Spinal cord (tissue), 9 donors: ENCODE measurements at regions not wholly inside any gene's neighbourhood (a gene's known extent, or its start where the extent isn't known, plus 50 kb on each side); places are given as distances from the start of the nearest gene placed in this dataset.

Experiments
- DNase-seq, 6 donors: peaks; one replicate each; pipeline versions ENCODE4 v3.0.0 to v3.0.0-alpha.2; 2013 to 2015; ENCODE audit warnings: low spot score in 6 of 6, low read depth in 4 of 6
- H3K27ac ChIP-seq: one replicate; pipeline ENCODE4 v1.5.1; 2013; ENCODE audit warnings: low read depth, low read length, control low read depth
- H3K27me3 ChIP-seq: one replicate; pipeline ENCODE4 v1.6.1; 2013; ENCODE audit warnings: low read length; ENCODE audit not compliant: control insufficient read depth, insufficient read depth
- H3K36me3 ChIP-seq: one replicate; pipeline ENCODE4 v1.6.1; 2013; ENCODE audit warnings: low read length; ENCODE audit not compliant: control insufficient read depth, insufficient read depth
- H3K4me1 ChIP-seq: one replicate; pipeline ENCODE4 v1.6.1; 2013; ENCODE audit warnings: low read length; ENCODE audit not compliant: control insufficient read depth, insufficient read depth
- H3K4me3 ChIP-seq: one replicate; pipeline ENCODE4 v1.5.1; 2013; ENCODE audit warnings: low read depth, low read length, control low read depth
- H3K9me3 ChIP-seq: one replicate; pipeline ENCODE4 v1.6.1; 2013; ENCODE audit warnings: low read length; ENCODE audit not compliant: control insufficient read depth, insufficient read depth
- WGBS: methylation state at CpG from one replicate; pipeline ENCODE4 v1.1.5; 2013; ENCODE audit warnings: missing lambda C conversion rate; ENCODE audit not compliant: insufficient coverage; 5-methylcytosine and 5-hydroxymethylcytosine counted together
- donor health status: healthy.

GRCh38 chr15:69834761-69835160, 263.0 kb downstream of the TLE3 start:
- Histone ChIP-seq H3K4me1 (peaks cover 7% of the 10 kb centered on the region), H3K9me3 (no peaks in the 10 kb centered on the region), H3K36me3 (no peaks in the 10 kb centered on the region), H3K4me3 (no peak overlapping the region), H3K27ac (no peak overlapping the region), H3K27me3 (peaks cover 5% of the 10 kb centered on the region)
- no peak for DNase-seq
- WGBS = 60% methylated on average over 1 of the region's 3 CpGs

DNA sequence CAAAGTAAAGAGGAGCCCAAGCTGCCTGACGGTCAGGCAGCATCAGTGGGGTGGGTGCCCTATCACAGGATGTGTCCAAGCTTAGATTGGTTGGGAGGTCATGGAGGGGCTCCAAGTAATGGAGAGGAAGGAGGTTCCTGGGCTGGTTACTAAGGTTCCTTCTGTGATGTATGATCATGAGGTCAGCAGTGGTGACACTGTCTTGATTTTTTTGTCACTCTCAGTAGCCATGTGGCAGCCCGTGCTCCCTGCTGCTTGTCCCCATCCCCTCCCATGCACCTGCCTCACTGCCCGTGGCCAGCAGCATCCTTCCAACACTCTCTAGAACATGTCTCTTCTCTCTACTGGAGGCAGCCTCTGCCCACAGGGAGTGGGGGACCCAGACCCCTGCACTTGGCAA, 261.7 kb downstream of the TLE3 start:
- H3K4me1 ChIP-seq = peaks cover 10% of the 10 kb centered on the region
- 97% methylated on average over 3 of the region's 3 CpGs for WGBS
- H3K27ac ChIP-seq = no peak overlapping the region

GRCh38 chr15:69836526-69837230, 261.0 kb downstream of the TLE3 start:
- Histone ChIP-seq H3K27me3 (peaks cover 5% of the 10 kb centered on the region), H3K36me3 (no peaks in the 10 kb centered on the region), H3K4me1 (peaks cover 17% of the 10 kb centered on the region), H3K9me3 (no peaks in the 10 kb centered on the region), H3K27ac (no peak overlapping the region), H3K4me3 (no peak overlapping the region)
- DNase-seq = no peak
- 89% methylated on average over 8 of the region's 10 CpGs for WGBS

More for the DNA sequence above, 261.7 kb downstream of the TLE3 start:
- Histone ChIP-seq H3K27me3 (peaks cover 5% of the 10 kb centered on the region), H3K9me3 (no peaks in the 10 kb centered on the region), H3K36me3 (no peaks in the 10 kb centered on the region), H3K4me3 (no peak overlapping the region)
- no peak for DNase-seq

GRCh38 chr15:69838338-69838737, 259.4 kb downstream of the TLE3 start:
- Histone ChIP-seq H3K27ac (no peak overlapping the region), H3K4me3 (no peak overlapping the region), H3K36me3 (no peaks in the 10 kb centered on the region), H3K4me1 (peaks cover 22% of the 10 kb centered on the region), H3K27me3 (no peaks in the 10 kb centered on the region), H3K9me3 (no peaks in the 10 kb centered on the region)
- WGBS = no CpG with 5 or more reads among the region's 1 CpG
- no peak for DNase-seq

- H3K9me3 ChIP-seq = no peaks in the 10 kb centered on the region
- H3K27me3 ChIP-seq = no peaks in the 10 kb centered on the region
- no peaks in the 10 kb centered on the region for H3K36me3 ChIP-seq
- no peak overlapping the region for H3K27ac ChIP-seq
- DNase-seq = no peak
- 100% methylated on average over 1 of the region's 2 CpGs for WGBS
- H3K4me1 ChIP-seq = peaks cover 28% of the 10 kb centered on the region
- no peak overlapping the region for H3K4me3 ChIP-seq
These were observed 258.7 kb downstream of the TLE3 start for GRCh38 chr15:69838994-69839393.

GRCh38 chr15:69841113-69841828, 256.4 kb downstream of the TLE3 start:
- 37% methylated on average over 15 of the region's 21 CpGs for WGBS

GRCh38 chr15:69842851-69843250, 254.9 kb downstream of the TLE3 start:
- Histone ChIP-seq H3K27me3 (no peaks in the 10 kb centered on the region), H3K4me3 (no peak overlapping the region), H3K27ac (no peak overlapping the region), H3K9me3 (no peaks in the 10 kb centered on the region), H3K36me3 (no peaks in the 10 kb centered on the region), H3K4me1 (peaks cover 24% of the 10 kb centered on the region)
- DNase-seq = no peak
- WGBS = 83% methylated on average over 4 of the region's 5 CpGs

More at GRCh38 chr15:69841113-69841828, 256.4 kb downstream of the TLE3 start:
- no peak overlapping the region for H3K4me3 ChIP-seq
- no peak overlapping the region for H3K27ac ChIP-seq
- no peaks in the 10 kb centered on the region for H3K36me3 ChIP-seq
- H3K27me3 ChIP-seq = no peaks in the 10 kb centered on the region
- peaks cover 24% of the 10 kb centered on the region for H3K4me1 ChIP-seq
- no peaks in the 10 kb centered on the region for H3K9me3 ChIP-seq
- DNase-seq = peak in 1 of 6 donors; percentile 54

- no peaks in the 10 kb centered on the region for H3K9me3 ChIP-seq
- H3K27me3 ChIP-seq = no peaks in the 10 kb centered on the region
- WGBS = 58% methylated on average over 11 of the region's 13 CpGs
- H3K4me3 ChIP-seq = no peak overlapping the region
- no peaks in the 10 kb centered on the region for H3K36me3 ChIP-seq
- no peak for DNase-seq
- no peak overlapping the region for H3K27ac ChIP-seq
- peaks cover 24% of the 10 kb centered on the region for H3K4me1 ChIP-seq
These were observed 254.3 kb downstream of the TLE3 start for GRCh38 chr15:69843276-69843899.

DNA sequence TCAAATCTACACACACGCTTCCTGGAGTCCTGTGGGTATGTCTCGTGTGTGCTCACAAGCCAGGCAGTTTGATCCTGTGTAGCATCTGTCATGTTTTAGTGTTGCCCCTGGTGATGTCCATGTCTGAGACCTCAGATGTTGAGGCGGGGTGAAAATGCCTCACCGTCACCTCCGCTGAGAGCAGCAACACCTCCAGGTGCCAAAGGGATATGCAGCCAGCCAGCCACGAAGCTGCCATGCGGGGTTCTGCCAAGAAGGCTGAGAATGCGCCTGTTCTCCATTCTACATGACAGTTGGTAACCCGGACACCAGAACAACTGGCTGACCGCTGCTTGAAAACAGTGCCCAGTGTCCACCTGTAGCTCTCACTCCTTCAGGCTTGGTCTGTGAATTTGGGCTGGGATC, 253.8 kb downstream of the TLE3 start:
- no peak overlapping the region for H3K4me3 ChIP-seq
- no peak overlapping the region for H3K27ac ChIP-seq
- no peaks in the 10 kb centered on the region for H3K36me3 ChIP-seq
- H3K4me1 ChIP-seq = peaks cover 29% of the 10 kb centered on the region
- no peaks in the 10 kb centered on the region for H3K27me3 ChIP-seq
- no peaks in the 10 kb centered on the region for H3K9me3 ChIP-seq
- 65% methylated on average over 8 of the region's 10 CpGs for WGBS
- DNase-seq = peak in 1 of 6 donors; percentile 19
